HG02973 (cell line): ENCODE measurements at regions not wholly inside any gene's neighbourhood (a gene's known extent, or its start where the extent isn't known, plus 50 kb on each side); places are given as distances from the start of the nearest gene placed in this dataset.

Experiments
- ATAC-seq: cut with Tn5 transposase; IDR thresholded peaks from one replicate; pipeline ENCODE4 v1.9.1; 2021; ENCODE audit warnings: moderate library complexity; ENCODE audit not compliant: unreplicated experiment

GRCh38 chr7:32200646-32201045 is 130.4 kb upstream of the PDE1C start:
- ATAC-seq: no peak

- no peak for ATAC-seq
These were observed 124.3 kb upstream of the PDE1C start for GRCh38 chr7:32194537-32194936.

- ATAC-seq: no peak
These were observed 121.1 kb upstream of the PDE1C start for GRCh38 chr7:32191305-32191704.

- ATAC-seq: no peak
These were observed 109.4 kb upstream of the PDE1C start for GRCh38 chr7:32179567-32179966.

GRCh38 chr7:32178677-32179366 is 108.6 kb upstream of the PDE1C start:
- no peak for ATAC-seq

- ATAC-seq: no peak
These were observed 107.0 kb upstream of the PDE1C start for GRCh38 chr7:32177232-32177631.

GRCh38 chr7:32175099-32175498 is 104.9 kb upstream of the PDE1C start:
- no peak for ATAC-seq

GRCh38 chr7:32171248-32171647 is 101.0 kb upstream of the PDE1C start:
- ATAC-seq: no peak

GRCh38 chr7:32170838-32171237 is 100.6 kb upstream of the PDE1C start:
- ATAC-seq: no peak

GRCh38 chr7:32169228-32169627 is 99.0 kb upstream of the PDE1C start:
- no peak for ATAC-seq

GRCh38 chr7:32167815-32168214 is 97.6 kb upstream of the PDE1C start:
- ATAC-seq: no peak

GRCh38 chr7:32167256-32167655 is 97.0 kb upstream of the PDE1C start:
- no peak for ATAC-seq

GRCh38 chr7:32164341-32164996 is 94.3 kb upstream of the PDE1C start:
- ATAC-seq: no peak

GRCh38 chr7:32163896-32164295 is 93.7 kb upstream of the PDE1C start:
- no peak for ATAC-seq

GRCh38 chr7:32163141-32163806 is 93.1 kb upstream of the PDE1C start:
- no peak for ATAC-seq

GRCh38 chr7:32161708-32162107 is 91.5 kb upstream of the PDE1C start:
- no peak for ATAC-seq

- ATAC-seq: no peak
These were observed 88.8 kb upstream of the PDE1C start for GRCh38 chr7:32158751-32159745.

- no peak for ATAC-seq
These were observed 87.9 kb upstream of the PDE1C start for GRCh38 chr7:32158076-32158475.

- ATAC-seq: no peak
These were observed 85.5 kb upstream of the PDE1C start for GRCh38 chr7:32155712-32156111.

GRCh38 chr7:32154797-32155196 is 84.6 kb upstream of the PDE1C start:
- no peak for ATAC-seq

- ATAC-seq: no peak
These were observed 82.8 kb upstream of the PDE1C start for GRCh38 chr7:32153006-32153405.
